Endothelial cell (in vitro differentiated cells): ENCODE measurements at regions not wholly inside any gene's neighbourhood (a gene's known extent, or its start where the extent isn't known, plus 50 kb on each side); places are given as distances from the start of the nearest gene placed in this dataset.

Experiments
- DNase-seq: peaks from one replicate; pipeline ENCODE4 v3.0.0; 2021; ENCODE audit warnings: low spot score
- H3K27ac Mint-ChIP-seq: one replicate; pipeline ENCODE4 v1.8.0; 2021; ENCODE audit warnings: mixed read lengths, inconsistent platforms; ENCODE audit not compliant: unreplicated experiment
- H3K27me3 Mint-ChIP-seq: one replicate; pipeline ENCODE4 v1.8.0; 2021; ENCODE audit warnings: mild to moderate bottlenecking, moderate library complexity, mixed read lengths, inconsistent platforms; ENCODE audit not compliant: unreplicated experiment
- H3K36me3 Mint-ChIP-seq: one replicate; pipeline ENCODE4 v1.8.0; 2021; ENCODE audit warnings: mild to moderate bottlenecking, low read depth, mixed read lengths, inconsistent platforms; ENCODE audit not compliant: unreplicated experiment
- H3K4me1 Mint-ChIP-seq: one replicate; pipeline ENCODE4 v1.8.0; 2021; ENCODE audit warnings: mild to moderate bottlenecking, mixed read lengths, inconsistent platforms; ENCODE audit not compliant: unreplicated experiment
- H3K4me3 Mint-ChIP-seq: one replicate; pipeline ENCODE4 v1.8.0; 2021; ENCODE audit warnings: mild to moderate bottlenecking, mixed read lengths, inconsistent platforms; ENCODE audit not compliant: unreplicated experiment
- H3K9me3 Mint-ChIP-seq: one replicate; pipeline ENCODE4 v1.8.0; 2021; ENCODE audit warnings: mixed read lengths, inconsistent platforms; ENCODE audit not compliant: unreplicated experiment
- TF ChIP-seq, protein P1 (sequence below): fragments of 200-600 bp; sonication (generic); IDR thresholded peaks from one replicate; pipeline ENCODE4 v1.5.0; 2021; ENCODE audit warnings: antibody characterized with exemption; ENCODE audit not compliant: unreplicated experiment

DNA sequence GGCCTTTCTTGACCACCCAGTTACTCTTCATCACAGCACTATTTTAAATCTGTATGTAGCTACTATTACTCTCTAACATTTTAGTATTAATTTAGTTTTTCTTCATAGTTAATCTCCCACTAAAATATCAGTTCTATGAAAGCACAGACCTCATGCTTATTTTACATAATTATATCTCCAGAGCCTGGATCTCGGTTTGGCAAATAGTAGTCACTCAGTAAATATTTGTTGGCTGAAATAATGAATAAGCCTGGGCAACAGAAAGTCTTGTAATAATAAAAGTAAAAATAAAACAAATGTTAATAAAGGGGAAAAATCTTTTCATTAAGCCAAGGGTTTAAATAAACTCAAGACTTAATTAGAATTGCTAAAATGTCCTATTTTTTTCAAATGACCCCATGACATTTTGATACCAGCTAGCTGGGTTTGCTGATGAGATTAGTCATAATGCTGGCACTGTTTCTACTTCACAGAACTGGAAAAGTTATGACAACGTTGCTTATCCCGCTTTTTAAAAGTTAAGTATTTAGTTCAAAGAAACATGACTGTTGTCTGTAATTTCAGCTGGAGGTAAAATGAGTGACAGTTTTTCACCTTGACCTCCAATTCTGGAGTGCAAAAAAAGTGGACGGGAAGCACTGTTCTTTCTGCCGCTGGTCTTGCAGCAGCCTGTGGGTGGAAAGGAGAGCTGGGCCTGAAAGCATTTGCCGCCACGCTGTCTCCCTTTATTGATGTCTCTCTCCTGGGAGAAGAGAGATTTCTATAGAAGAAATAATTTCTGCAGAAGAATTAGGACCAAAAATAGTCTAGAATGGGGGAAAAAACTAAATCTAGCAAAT, 85.2 kb upstream of the SPATA13 start:
- H3K4me3 Mint-ChIP-seq, result no peak overlapping the region
- TF ChIP-seq, protein P1, sequence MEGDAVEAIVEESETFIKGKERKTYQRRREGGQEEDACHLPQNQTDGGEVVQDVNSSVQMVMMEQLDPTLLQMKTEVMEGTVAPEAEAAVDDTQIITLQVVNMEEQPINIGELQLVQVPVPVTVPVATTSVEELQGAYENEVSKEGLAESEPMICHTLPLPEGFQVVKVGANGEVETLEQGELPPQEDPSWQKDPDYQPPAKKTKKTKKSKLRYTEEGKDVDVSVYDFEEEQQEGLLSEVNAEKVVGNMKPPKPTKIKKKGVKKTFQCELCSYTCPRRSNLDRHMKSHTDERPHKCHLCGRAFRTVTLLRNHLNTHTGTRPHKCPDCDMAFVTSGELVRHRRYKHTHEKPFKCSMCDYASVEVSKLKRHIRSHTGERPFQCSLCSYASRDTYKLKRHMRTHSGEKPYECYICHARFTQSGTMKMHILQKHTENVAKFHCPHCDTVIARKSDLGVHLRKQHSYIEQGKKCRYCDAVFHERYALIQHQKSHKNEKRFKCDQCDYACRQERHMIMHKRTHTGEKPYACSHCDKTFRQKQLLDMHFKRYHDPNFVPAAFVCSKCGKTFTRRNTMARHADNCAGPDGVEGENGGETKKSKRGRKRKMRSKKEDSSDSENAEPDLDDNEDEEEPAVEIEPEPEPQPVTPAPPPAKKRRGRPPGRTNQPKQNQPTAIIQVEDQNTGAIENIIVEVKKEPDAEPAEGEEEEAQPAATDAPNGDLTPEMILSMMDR, result no peak
- H3K27me3 Mint-ChIP-seq, result peaks cover 7% of the 10 kb centered on the region
- no peaks in the 10 kb centered on the region for H3K36me3 Mint-ChIP-seq
- H3K4me1 Mint-ChIP-seq, result peaks cover 22% of the 10 kb centered on the region
- H3K9me3 Mint-ChIP-seq, result no peaks in the 10 kb centered on the region
- H3K27ac Mint-ChIP-seq, result peak overlapping the region; percentile 55
- no peak for DNase-seq

DNA sequence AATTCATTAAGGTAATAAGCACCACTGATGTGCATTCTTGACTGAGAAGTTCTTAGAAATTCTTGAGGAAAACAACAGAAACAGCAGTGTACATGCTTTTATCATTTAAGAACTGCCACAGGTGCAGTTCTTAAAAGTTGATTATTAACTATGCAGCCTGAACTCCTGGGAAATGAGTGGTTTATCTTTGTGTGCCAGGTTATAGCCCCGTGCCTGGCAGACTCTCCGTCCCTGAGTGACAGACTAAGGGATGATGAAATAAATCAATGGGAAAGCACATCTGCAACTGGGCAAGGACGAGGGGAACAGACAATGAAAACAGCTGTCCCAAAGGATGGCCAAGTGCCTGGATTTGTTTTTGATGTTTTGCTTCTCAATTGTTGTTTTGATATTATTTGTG, 84.4 kb upstream of the SPATA13 start:
- H3K36me3 Mint-ChIP-seq, result no peaks in the 10 kb centered on the region
- no peaks in the 10 kb centered on the region for H3K9me3 Mint-ChIP-seq
- no peak overlapping the region for H3K27ac Mint-ChIP-seq
- no peak for DNase-seq
- TF ChIP-seq, protein P1, result no peak
- H3K4me3 Mint-ChIP-seq, result no peak overlapping the region
- H3K4me1 Mint-ChIP-seq, result peaks cover 22% of the 10 kb centered on the region
- peaks cover 8% of the 10 kb centered on the region for H3K27me3 Mint-ChIP-seq

DNA sequence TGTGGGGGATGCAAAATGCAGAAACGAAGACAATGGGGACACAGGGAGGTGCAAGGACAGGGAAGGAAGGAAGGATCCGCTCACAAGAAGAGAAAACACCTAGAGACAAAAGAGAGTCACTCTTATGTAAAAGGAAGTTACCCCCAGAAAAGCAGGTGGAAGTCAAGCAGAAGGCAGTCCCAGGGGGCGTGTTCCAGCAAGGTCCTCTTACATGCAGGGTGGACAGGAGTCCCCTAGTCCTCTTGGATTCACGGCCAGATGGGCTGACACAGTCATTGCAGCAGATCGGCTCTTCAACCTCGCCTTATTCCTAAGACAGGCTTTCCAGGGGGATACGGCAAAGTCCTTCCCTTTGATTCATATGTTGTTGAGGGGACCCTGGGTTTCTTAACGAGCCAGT, 83.9 kb upstream of the SPATA13 start:
- Mint-ChIP-seq H3K4me3 (no peak overlapping the region), H3K4me1 (peaks cover 22% of the 10 kb centered on the region), H3K9me3 (no peaks in the 10 kb centered on the region), H3K27me3 (peaks cover 8% of the 10 kb centered on the region), H3K27ac (no peak overlapping the region), H3K36me3 (no peaks in the 10 kb centered on the region)
- TF ChIP-seq, protein P1, result no peak
- DNase-seq, result no peak

DNA sequence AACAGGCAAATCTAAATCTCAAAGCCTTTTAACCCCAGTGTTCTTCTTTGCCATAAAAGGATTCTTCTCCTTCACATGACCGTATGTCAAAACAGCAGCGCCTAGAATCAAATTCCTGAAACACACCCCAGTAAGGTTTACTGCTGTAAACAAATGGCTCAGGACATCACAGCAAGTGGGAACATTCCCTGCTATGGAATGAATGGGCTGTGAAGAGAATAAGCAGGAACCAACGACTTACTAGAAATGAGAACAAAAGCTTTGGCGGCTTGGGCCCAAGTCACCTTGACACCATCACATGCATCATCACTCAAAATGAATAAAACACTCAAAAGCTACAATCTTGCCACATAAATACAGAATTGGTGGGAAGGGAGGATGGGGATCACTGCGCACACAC, 80.4 kb upstream of the SPATA13 start:
- no peak for DNase-seq
- Mint-ChIP-seq H3K27ac (no peak overlapping the region), H3K27me3 (peaks cover 8% of the 10 kb centered on the region), H3K9me3 (no peaks in the 10 kb centered on the region), H3K36me3 (no peaks in the 10 kb centered on the region), H3K4me3 (no peak overlapping the region), H3K4me1 (peaks cover 17% of the 10 kb centered on the region)
- TF ChIP-seq, protein P1, result no peak

DNA sequence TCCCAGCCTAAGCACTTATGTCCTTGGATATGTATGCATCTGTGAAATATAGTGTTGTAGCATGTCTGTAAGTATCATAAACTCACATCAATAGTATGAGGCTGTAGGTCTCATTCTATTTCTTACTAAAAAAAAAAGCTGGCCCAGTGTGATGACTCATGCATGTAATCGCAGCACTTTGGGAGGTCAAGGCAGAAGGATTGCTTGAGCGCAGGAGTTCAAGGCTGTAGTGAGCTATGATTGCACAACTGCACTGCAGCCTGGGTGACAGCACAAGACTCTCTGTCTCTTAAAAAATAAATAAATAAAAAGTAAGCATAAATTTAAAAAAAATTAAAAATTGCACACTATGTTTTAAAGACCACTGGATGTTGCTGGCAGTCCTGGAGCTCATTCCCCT, 79.1 kb upstream of the SPATA13 start:
- Mint-ChIP-seq H3K4me1 (peaks cover 10% of the 10 kb centered on the region), H3K27me3 (peaks cover 5% of the 10 kb centered on the region), H3K9me3 (no peaks in the 10 kb centered on the region), H3K4me3 (no peak overlapping the region), H3K27ac (no peak overlapping the region), H3K36me3 (no peaks in the 10 kb centered on the region)
- TF ChIP-seq, protein P1, result no peak
- no peak for DNase-seq
